Pancreas (tissue), 10 donors: ENCODE measurements at regions not wholly inside any gene's neighbourhood (a gene's known extent, or its start where the extent isn't known, plus 50 kb on each side); places are given as distances from the start of the nearest gene placed in this dataset.
"Not testable (repeated sequence)": the region's sequence is repeated elsewhere in the genome, so short reads cannot be mapped to it uniquely, and the experiment has no call there.

ENCODE experiments used
- ATAC-seq, 4 donors: fragments of 200-7000 bp; cut with Tn5 transposase; one replicate each; pipeline versions ENCODE4 v1.8.0 to v1.9.1; 2020; ENCODE audit warnings: mild to moderate bottlenecking in 4 of 4, moderate library complexity in 4 of 4
- DNase-seq, 6 donors: peaks; one replicate each; pipeline ENCODE4 v3.0.0-alpha.2; 2020
- FAIRE-seq: peaks from 2 replicates; lab custom pipeline; 2012; peaks lifted over from hg19 to GRCh38; lab: Jason Lieb, UNC
- H3K27ac ChIP-seq, 4 donors: fragments of 200-600 bp; sonication (generic); 1 replicate in 3 of 4; 2 replicates in 1 of 4; pipeline versions ENCODE4 v1.5.0 to v1.8.0; 2020
- H3K27me3 ChIP-seq, 4 donors: fragments of 200-600 bp; one replicate each; pipeline ENCODE4 v1.8.0; 2021
- H3K36me3 ChIP-seq, 3 donors: fragments of 200-600 bp; sonication (generic) in 1 of 3; one replicate each; pipeline versions ENCODE4 v1.5.0 to v1.8.0; 2020 to 2021
- H3K4me1 ChIP-seq, 3 donors: fragments of 200-600 bp; one replicate each; pipeline ENCODE4 v1.8.0; 2021
- H3K4me3 ChIP-seq, 4 donors: fragments of 200-600 bp; sonication (generic) in 2 of 4; one replicate each; pipeline versions ENCODE4 v1.5.0 to v1.8.0; 2020 to 2021
- H3K9me3 ChIP-seq, 4 donors: fragments of 200-600 bp; one replicate each; pipeline ENCODE4 v1.8.0; 2021
- CTCF ChIP-seq, 4 donors: fragments of 200-600 bp; sonication (generic) in 3 of 4; IDR thresholded peaks; one replicate each; pipeline versions ENCODE4 v1.5.0 to v1.8.0; 2021; ENCODE audit warnings: antibody characterized with exemption in 4 of 4
- WGBS, 2 donors: extraction: QIAGEN DNeasy Blood & Tissue Kit; methylation state at CpG; one replicate each; pipeline ENCODE4 v1.1.7; 2013; 5-methylcytosine and 5-hydroxymethylcytosine counted together
- intact Hi-C, 3 donors: fragments of 100-400 bp; cut with DNase I; formaldehyde crosslinking; loops; one replicate each; pipeline versions ENCODE4 v1.11.1 to v1.14.2; 2022
- donor health status: healthy with polysubstance abuse.
- donor health status: DM: no; HTN: no; CAD: no; lungs with moderate emphysema.
- donor health status: DM: no; HTN: no; CAD: no.
- donor health status: control.
- donor health status: control.
- donor health status: Bipolar disorder and iron deficiency.
- donor health status: DM: yes; HTN: yes; CAD: no.
- donor health status: DM: no; HTN: no; CAD: no.
- donor health status: DM: no; HTN: no; CAD: no.
- donor health status: DM: yes; HTN: yes; CAD: no.

DNA sequence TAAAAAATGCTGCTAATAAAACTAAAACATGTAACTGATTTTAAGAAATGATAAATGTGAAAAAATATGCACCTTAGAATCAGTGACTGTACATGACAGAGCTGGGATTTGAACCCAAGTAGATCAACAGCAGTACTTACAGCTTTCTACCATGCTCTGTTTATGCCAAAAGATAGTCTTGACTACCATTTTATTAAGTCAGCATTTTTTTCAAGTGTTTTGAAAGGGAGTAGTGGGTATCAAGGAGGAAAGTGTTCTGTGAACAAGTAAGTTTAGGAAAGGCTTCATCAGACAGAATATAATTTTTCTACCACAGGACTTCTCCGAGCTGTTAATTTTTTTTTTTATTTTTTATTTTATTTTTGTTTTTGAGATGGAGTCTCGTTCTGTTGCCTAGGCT is 180.4 kb upstream of the GLRA1 start:
- H3K9me3 ChIP-seq: no peaks in the 10 kb centered on the region
- FAIRE-seq (no peak), ATAC-seq (no peak), DNase-seq (no peak)
- H3K36me3 ChIP-seq: no peaks in the 10 kb centered on the region
- intact Hi-C loops: no loop called here
- WGBS, 2 donors: 62 to 76% methylated on average over 2 of the region's 2 CpGs
- H3K4me1 ChIP-seq: no peaks in the 10 kb centered on the region
- no peaks in the 10 kb centered on the region for H3K27me3 ChIP-seq
- TF ChIP-seq CTCF (IDR thresholded peaks at IDR 0.05): no peak
- no peak overlapping the region for H3K4me3 ChIP-seq
- no peak overlapping the region for H3K27ac ChIP-seq

GRCh38 chr5:152104211-152104610 is 179.6 kb upstream of the GLRA1 start:
- no peak for ATAC-seq
- no peaks in the 10 kb centered on the region for H3K27me3 ChIP-seq
- H3K4me1 ChIP-seq: no peaks in the 10 kb centered on the region
- no peaks in the 10 kb centered on the region for H3K36me3 ChIP-seq
- FAIRE-seq: no peak
- H3K27ac ChIP-seq: no peak overlapping the region
- no peak for DNase-seq
- WGBS, 2 donors: 52 to 61% methylated on average over 3 of the region's 3 CpGs
- H3K9me3 ChIP-seq: no peaks in the 10 kb centered on the region
- TF ChIP-seq CTCF (IDR thresholded peaks at IDR 0.05): no peak
- no peak overlapping the region for H3K4me3 ChIP-seq
- intact Hi-C loops: no loop called here

- H3K27ac ChIP-seq, H3K9me3 ChIP-seq, H3K27me3 ChIP-seq, H3K4me1 ChIP-seq, ATAC-seq, H3K4me3 ChIP-seq, FAIRE-seq, intact Hi-C loops, H3K36me3 ChIP-seq, DNase-seq: not testable (repeated sequence)
- 23 to 37% methylated on average over 1 of the region's 1 CpG for WGBS, 2 donors
Observed at GRCh38 chr5:152102908-152103307, 178.3 kb upstream of the GLRA1 start.

DNA sequence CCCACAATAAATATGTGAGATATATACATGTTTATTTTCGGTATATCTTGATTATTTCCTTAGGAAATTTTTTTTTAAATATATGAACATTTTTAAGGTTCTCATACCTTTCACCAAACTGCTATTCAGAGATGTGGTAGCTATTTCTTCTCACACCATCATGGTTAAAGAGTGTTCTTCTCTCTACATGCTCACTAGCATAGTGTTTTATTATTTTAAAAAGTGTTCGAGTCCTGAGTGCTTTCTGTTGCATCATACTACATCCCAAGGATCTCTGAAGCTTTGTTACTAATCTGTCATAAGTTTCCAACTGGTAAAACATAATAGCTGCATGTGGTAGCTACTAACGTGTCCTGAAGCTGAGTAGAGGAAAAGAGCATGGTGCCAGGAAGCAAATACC is 177.4 kb upstream of the GLRA1 start:
- Histone ChIP-seq H3K4me3 (no peak overlapping the region), H3K9me3 (no peaks in the 10 kb centered on the region), H3K36me3 (no peaks in the 10 kb centered on the region), H3K27ac (no peak overlapping the region), H3K4me1 (no peaks in the 10 kb centered on the region), H3K27me3 (no peaks in the 10 kb centered on the region)
- no peak for ATAC-seq
- DNase-seq: no peak
- intact Hi-C loops: no loop called here
- WGBS, 2 donors: 60 to 71% methylated on average over 3 of the region's 3 CpGs
- FAIRE-seq: no peak
- TF ChIP-seq CTCF (IDR thresholded peaks at IDR 0.05): no peak

GRCh38 chr5:152100462-152100861 is 175.8 kb upstream of the GLRA1 start:
- Histone ChIP-seq H3K9me3 (no peaks in the 10 kb centered on the region), H3K4me3 (no peak overlapping the region), H3K4me1 (no peaks in the 10 kb centered on the region), H3K27me3 (no peaks in the 10 kb centered on the region), H3K27ac (no peak overlapping the region), H3K36me3 (no peaks in the 10 kb centered on the region)
- intact Hi-C loops: no loop called here
- TF ChIP-seq CTCF (IDR thresholded peaks at IDR 0.05): no peak
- FAIRE-seq (no peak), DNase-seq (no peak), ATAC-seq (no peak)

GRCh38 chr5:152097128-152097527 is 172.5 kb upstream of the GLRA1 start:
- no peak overlapping the region for H3K27ac ChIP-seq
- no peaks in the 10 kb centered on the region for H3K4me1 ChIP-seq
- H3K27me3 ChIP-seq: no peaks in the 10 kb centered on the region
- no peak overlapping the region for H3K4me3 ChIP-seq
- intact Hi-C loops: no loop called here
- no peaks in the 10 kb centered on the region for H3K36me3 ChIP-seq
- WGBS, 2 donors: 32 to 53% methylated on average over 1 of the region's 1 CpG
- DNase-seq: no peak
- no peak for FAIRE-seq
- no peaks in the 10 kb centered on the region for H3K9me3 ChIP-seq
- ATAC-seq: no peak
- TF ChIP-seq CTCF (IDR thresholded peaks at IDR 0.05): no peak
